LHCN-M2 (cell line): ENCODE measurements at regions not wholly inside any gene's neighbourhood (a gene's known extent, or its start where the extent isn't known, plus 50 kb on each side); places are given as distances from the start of the nearest gene placed in this dataset.

Source experiments
- DNase-seq: peaks from one replicate; pipeline ENCODE4 v3.0.0-alpha.2; 2012; ENCODE audit warnings: low read depth

DNA sequence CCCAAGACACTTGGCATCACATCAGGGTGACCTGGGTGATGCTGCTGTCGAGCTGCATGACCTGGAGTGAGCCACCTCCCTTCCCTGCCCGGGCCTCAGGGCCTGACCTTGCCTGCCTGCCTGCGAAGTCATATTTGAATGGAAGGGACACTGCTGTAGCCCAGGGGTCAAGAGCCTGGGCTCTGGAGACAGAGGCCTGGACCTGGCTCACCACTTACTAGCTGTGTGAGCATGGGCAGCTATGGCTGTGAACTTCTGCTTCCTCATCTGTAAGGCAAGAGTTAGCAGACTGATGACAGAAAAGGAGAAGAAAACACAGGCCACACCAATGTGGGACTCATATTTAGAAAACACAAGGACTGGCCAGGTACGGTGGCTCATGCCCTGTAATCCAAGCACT lies 118.7 kb downstream of the ZFP36L2 start:
- no peak for DNase-seq

DNA sequence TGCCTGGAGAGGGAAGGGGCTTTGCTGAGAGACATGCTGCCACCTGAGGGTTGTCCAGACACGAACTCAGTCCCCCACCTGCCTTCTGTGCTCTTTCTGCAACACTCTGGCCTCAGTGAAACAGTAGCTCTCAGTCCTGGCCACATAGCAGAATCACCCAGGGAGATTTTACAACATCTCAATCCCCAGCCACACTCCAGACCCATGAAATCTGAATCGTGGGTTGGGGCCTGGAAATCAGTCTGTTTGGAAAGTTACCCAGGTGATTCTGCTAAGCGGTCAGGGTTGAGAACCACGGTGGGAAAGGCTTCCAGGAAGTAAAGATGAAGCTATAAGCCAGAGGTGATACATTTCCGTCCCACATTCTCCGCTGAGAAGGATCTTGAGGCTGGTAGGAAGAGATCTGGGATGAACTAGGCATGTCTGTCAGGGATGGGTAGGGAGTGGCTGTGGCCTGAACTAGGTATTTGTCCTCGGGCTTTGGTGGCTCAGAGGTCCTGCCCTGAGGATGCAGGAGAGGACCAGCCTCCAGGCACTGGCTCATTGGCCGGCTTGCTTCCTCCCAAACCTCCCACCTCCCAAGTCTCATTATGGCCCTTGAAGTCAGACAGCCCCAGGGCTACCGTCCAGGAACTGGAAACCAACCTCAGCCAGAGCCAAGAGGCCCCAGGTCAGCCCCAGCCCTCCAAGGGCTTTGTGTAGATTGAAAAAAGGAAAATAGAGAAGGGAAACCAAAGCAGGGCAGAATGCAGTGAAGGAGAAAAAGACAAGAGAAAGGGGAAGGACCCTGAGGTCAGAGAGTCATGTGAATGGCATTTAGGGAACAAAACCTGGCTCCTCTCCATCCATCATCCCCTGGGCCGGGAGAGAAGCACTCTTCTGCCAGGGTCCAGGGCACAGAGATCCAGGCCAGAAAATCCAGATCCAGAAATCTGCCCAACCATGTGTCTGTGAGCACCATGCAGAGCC lies 119.6 kb downstream of the ZFP36L2 start:
- DNase-seq: peak; percentile 36

DNA sequence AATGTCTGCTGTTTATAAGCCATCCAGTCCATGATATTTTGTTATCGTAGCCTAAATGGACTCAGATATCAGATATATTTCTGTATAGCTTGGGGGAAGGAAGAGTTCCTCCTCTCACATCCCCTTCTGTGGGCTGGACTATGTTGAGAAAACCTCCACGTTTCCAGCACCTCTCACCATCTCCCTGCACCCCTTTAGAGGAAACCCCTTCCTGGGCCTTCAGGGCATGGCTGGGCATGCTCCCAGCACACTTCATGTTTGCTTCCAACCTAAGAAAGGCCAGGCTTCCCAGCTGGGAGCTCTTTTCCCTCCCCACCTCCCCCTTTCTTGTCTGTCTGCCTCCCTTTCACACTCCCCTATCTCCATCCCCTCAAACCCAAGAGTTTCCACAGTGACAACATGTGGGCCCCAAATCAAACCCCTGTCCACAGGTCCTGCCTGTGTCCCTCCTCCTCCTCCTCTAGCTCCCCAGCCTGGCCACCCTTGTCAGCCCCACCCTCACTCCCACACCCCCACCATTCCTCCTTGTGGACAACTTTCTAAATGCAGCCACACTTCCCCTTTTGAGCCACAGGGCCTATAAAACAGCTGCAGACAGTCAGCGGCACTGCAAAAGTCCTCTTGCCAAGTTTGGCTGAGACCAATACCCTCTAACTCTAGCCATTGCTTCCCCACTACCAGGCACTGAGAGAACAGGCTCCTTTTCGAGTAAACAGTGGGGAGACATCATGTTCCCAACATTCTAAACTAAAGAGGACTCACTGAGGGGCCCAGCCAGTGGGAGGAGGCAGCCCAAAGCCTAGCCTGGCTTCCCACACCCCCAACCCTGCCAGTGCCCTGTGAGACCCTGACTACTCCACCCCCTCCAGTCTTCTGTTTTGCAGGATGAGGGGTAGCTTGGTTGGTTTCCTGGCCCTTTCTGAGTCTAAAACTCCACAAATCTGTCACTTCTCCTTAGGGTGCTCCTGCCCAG lies 120.5 kb downstream of the ZFP36L2 start:
- DNase-seq: peak; percentile 78

DNA sequence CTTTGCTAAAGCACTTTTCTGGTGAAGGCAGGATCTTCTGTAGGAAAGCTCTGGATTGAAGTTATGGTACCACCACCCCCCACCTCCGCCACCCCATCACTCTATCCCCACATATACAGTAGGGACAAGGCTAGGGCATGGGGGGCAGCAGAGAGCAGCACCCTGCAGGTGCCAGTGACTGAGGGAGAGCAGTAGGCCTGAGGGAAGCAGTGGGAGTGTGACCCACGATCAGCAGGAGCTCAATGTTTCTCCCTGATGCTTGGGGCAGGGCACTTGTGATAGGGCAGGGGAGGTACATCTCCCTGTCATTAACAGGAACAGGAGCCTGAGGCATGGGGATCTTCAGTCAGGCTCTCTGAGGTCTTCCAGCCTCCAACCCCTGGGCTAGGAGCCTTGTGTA lies 121.6 kb downstream of the ZFP36L2 start:
- no peak for DNase-seq

DNA sequence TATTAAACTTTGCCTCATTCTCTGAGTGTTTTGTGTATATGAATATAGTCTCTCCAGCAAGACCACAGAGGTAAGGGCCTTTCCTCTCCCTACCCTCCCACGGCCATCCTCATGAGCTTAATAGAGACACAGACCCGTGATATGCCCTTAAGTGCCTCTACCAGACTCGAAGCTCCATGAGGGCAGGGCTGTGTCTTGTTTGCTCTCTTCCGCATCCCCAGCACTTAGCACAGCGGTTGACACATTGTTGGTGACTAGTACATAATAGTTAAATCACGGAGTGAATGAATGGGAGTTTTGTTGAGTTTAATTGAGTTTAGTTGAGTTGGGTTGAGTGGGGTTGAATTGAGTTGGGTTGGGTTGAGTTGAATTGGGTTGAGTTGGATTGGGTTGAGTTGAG lies 122.3 kb downstream of the ZFP36L2 start:
- DNase-seq: no peak

DNA sequence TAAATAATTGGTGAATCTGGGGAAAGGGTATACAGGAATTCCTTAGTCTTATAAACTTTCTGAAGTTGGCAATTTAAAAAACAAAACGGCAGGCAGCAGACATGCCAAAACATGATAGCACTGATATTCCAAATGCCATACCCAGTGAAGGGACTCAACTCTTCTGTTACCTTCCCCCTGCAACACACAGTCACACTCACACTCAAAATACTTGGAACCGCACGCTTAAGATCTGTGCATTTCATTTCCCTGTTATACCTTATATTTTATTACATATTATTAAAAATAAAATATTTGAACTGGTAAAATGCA lies 123.4 kb downstream of the ZFP36L2 start:
- DNase-seq: no peak

DNA sequence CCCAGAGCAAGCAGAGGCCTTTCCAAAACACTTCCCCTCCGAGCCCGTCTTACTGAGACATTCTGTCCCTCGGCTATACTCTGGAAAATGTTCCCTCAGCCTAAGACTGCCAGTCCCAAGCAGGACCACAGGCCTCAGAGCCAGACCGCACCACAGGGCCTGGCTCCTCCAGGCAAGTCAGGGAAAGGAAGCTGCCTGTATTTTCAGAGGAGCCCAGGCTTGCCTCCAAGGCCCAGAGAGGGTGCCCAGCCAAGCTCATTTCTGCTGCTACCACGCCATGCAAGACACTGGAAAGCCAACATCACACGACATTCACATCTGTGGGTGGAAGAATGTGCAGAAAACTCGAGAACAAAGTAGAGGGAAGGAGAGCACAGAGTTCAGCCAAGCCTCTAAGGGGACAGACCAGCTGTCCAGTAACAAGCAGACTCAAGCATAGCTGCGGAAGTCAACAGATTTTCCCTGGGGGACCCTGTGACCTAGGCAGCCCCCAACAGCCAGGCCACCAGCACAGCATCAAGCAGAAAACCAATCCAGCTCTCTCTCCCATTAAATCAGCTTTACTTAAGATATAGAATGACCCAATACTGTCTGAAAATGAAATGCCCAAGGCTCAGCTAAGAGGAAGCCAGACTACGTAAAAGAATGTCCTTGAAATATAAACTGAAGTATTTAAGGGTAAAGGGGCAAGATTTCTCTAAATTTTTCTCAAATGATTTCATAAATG lies 123.9 kb downstream of the ZFP36L2 start:
- no peak for DNase-seq

DNA sequence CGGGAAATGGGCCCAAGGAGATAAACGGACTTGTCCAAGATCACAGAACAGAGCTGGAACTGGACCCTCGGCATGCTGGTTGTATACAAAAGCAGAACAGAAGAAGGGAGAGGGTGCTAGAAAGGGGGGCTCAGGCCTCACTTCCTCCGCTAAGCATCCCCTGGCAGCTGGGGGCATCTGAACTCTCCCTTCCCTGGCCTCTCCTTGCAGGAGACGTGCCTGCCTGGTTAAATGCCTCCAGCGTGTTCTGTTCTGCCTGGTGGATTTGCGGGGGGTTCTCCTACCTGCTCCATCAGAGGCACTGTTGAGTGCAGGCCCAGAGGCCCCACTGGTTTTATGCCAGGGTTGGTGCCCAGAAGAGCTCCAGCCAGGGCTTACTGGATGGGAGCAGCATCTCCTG lies 124.7 kb downstream of the ZFP36L2 start:
- DNase-seq: no peak

DNA sequence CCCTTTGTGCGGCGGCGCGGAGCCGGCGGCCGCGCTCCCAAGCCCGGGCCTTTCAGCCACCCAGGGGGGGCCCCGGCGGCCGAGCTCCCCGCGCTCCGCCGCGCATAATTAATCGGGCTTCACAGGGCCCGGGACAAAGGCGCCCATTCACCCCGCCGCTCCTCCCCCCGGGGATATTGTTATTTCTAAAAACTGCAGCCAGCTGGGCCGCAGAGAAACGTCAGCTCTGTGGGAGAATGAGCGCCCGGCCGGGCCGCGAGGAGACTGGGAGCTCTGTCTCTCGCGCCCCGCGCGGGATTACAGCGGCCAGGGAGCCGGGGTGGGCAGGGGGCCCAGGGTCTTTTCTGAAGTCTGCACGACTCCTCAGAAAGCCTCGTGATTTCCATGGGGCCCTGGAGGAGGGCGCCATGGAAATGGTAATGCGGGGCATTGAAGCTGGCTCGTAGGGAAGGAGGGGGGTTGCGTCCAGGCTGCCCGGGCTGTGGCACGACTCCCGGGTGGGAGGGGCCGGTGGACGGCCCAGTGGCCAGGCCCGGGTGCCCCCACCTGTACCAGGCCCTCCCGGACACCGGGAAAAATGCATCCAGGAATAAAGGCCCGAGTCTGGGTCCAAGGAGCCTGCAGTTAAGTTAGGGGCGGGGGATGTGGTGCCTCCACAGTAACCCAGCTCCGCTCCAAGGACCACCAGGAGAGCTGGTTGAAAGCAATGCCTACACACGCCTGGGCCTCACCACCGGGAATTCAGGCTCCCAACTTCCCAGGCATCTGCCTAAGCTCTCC lies 125.3 kb downstream of the ZFP36L2 start:
- DNase-seq: no peak

DNA sequence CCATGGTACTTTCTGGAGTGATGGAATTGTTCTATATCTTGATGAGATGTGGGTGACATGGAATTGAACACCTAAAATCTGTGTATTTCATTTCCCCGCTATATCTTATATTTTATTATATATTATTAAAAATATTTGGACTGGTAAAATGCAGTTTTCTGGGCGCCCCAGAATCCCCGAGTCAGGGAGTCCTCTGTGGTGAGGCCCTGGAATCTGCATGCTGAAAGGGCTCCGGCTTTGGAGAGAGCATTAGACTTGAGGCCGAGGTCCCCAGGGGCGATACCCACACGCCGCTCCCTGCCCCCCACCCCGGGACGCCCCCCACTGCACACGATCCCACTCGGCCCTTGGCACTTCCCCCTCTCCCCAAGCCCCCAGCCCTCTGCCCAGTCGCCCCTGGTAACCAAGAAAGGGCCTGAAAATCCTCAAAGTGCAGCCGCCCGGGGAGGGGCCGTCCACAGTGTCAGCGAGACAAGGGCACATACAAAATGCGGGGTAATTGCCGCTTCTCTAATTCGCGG lies 126.0 kb downstream of the ZFP36L2 start:
- DNase-seq: no peak

DNA sequence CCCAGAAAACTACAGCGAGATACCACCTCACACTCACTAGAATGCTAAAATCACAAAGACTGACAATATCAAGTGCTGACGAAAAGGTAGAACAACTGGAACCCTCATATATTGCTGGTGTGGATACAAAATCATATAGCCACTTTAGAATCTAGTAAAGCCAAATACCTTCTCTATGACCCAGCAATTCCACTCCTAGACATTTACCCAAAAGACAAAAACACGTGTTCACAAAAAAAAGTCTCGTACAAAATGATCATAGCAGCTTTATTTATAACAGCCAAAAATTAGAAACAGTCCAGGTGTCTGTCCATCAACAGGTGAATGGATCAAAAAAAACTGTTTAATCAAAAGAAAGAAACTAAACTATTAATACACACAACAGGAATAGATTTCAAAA lies 126.6 kb downstream of the ZFP36L2 start:
- no peak for DNase-seq

DNA sequence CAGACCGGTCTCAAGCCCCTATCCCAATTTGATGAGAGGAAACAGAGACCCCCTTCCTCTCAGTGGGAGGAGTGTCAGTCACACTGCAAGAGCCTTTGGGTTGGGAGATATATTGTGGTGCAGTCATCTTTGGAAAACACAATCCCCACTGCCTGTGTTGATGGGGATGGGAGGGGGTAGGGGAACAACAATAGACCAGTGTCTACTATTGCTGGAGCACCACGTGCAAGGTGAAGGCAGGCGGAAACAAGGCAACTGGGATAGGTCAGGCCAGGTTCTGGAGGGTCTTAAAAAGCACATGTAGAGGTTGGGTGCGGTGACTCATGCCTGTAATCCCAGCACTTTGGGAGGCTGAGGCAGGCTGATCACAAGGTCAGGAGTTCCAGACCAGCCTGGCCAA lies 127.9 kb downstream of the ZFP36L2 start:
- no peak for DNase-seq

DNA sequence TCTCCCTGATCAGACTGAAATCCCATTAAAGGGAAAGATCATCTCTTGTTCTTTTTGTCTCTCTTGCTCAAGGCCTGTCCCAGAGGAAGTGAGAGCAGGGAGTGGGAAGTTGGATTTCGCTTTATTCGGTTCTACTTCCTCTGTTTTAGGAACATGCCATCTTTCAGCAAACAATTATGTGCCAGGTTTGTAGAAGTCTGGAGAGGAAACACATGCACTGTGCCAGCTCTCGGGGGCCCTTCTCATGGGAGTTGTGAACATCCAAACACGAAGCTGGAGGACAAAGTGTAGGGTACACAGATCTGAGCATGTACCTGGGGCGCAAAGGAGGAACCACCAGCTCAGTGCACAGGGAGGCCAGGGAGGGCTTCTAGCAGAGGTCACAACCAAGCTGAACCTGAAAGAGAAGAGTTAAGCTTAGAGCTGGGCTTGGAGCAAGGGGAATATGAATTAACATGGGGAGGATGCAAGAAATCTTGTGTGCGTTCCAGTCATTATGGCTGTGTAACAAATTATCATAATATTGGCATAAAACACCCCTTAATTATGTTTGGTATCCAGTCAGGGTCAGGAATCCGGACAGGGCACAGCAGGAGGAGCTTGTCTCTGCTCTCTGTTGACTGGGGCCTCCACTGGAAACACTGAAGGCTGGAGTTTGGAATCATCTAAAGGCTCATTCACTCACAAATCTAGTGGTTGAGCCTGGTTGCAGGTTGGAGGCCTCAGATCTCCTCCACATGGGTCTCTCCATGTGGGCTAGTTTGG lies 128.6 kb downstream of the ZFP36L2 start:
- no peak for DNase-seq

DNA sequence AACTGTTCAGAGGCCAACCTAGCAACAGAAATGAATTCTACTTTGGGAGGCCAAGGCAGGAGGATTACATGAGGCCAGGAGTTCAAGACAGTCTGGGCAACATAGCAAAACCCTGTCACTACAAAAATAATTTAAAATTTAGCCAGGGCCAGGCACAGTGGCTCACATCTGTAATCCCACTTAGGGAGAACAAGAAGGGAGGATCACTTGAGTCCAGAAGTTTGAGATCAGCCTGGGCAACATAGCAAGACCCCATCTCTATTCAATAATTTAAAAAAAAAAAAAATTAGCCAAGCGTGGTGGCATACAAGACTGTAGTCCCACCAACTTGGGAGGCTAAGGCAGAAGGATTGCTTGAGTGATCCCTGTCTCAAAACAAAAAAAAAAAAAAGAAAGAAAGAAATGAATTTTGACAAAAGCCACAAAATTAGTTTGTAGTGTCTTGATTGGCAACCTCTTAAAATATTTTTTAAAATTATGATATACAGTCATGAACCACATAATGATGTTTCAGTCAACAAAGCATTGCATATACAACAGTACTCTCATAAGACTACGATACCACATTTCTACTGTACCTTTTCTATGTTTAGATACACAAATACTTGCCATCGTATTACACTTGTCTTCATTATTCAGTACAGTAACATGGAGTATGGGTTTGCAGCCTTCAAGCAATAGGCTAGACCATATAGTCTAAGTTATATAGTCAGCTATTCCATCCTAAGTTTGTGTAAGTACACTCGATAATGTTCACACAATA lies 130.7 kb downstream of the ZFP36L2 start:
- DNase-seq: no peak

DNA sequence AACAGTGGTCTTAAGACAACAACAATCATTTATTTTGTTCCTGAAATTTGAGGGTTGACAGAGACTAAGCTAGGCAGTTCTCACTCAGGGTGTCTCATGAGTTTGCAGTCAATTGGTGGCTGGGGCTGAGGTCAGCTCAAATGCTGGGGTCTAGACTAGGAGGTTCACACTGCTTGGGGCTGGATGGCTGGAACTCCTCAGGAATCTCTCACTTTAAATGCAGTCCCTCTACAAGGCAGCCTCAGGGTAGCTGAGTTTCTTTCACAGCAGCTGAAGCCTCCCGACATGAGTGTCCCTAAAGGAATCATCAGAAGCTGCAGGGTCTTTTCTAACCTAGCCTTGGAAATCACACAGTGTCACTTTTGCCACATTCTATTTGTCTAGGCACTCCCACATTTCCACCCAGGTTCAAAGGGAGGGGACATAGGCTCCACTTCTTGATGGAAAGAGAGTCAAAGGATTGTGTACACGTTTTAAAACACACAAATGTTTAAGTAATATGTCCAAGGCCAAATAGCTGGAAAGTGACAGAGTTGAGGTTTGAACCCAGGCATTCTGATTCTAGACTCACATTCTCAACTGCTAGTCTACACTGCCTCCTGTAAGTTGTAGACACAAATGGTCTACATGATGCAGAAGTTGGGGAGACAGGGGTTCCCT lies 133.8 kb downstream of the ZFP36L2 start:
- no peak for DNase-seq

DNA sequence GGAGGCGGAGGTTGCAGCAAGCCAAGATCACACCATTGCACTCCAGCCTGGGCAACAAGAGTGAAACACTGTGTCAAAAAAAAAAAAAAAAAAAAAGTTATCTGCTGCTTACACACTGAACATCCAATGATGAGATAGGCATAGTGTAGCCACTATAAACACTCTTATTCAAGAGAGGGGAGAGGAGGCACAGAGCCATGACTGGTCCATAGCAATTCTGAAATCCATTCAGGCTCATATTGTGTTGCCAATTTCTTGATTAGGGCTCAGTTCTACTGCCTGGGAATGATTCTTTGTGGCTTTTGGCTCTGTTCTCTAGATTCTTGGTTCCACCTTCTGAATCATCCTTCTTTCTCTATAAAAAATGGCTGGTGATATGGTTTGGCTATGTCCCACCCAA lies 136.1 kb downstream of the ZFP36L2 start:
- DNase-seq: no peak

DNA sequence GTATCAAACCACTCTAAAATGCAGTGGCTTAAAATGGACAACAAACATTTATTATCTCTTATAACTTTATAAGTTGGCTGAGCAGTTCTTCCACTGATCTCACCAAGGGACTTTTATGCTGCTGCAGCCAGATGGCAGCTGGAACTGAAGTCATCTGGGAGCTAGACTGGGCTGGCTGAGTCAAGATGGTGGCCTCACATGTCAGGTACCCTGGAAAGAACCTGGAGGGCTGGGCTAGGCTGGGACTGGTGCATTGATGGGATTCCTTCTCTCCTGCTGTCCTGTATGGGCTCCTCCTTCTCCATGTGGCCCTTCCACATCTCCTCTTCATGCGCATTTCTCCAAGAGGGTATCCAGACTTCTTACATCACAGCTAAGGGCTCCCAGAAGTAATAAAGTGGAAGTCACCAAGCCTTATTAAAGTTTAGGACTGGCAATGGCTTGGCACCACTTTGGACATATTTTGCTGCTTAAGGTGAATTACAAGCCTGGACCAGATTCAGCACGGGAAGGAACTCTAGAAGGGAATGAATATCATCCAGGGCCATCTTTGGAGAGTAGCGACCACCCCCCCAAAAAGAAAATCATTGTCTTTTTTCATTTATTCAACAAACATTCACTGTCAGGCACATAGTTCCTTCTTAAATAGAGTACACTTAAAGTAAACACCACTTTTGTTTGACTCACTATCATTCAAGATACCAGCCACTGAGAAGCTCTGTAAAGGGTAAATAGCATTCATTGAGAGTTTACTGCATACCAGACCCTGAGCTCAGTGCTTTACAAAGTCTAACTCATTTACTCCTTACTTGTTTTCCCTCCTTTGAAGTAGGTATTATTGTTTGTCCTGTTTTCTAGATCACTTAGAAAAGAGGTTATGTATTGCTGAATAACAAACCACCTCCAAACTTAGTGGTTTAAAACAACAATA lies 138.0 kb downstream of the ZFP36L2 start:
- no peak for DNase-seq

DNA sequence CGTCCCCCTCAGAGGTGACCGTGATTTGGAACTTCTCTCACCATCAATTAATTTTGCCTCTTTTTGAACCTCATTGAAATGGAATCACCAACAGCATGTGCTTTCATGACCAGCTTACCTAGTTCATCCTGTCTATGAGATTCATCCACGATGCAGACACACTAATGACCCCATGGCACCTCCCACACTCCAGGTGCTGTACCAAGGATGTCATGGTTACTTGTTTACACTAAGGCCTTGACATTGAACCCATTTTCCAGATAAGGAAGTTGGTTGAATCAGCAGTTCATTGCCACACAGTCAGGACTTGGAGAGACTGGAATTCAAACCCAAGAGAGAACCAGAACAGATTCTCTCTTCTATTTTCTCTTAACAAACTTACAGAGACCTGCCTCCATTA lies 139.0 kb downstream of the ZFP36L2 start:
- DNase-seq: no peak
